PC-9 (cell line): ENCODE measurements at regions not wholly inside any gene's neighbourhood (a gene's known extent, or its start where the extent isn't known, plus 50 kb on each side); places are given as distances from the start of the nearest gene placed in this dataset.

Experiments
- CTCF ChIP-seq: fragments of 200-600 bp; sonication (generic); conservative IDR thresholded peaks from 2 replicates; pipeline ENCODE4 v1.6.1; 2017; ENCODE audit warnings: mixed run types, antibody characterized with exemption, mild to moderate bottlenecking, moderate library complexity
- EZH2 ChIP-seq: fragments of 200-600 bp; sonication (generic); IDR thresholded peaks from 2 replicates; pipeline ENCODE4 v1.8.0; 2017; ENCODE audit warnings: antibody characterized with exemption, low read depth

GRCh38 chr5:18052569-18052968, 418.3 kb downstream of the TAF11L14 start:
- no peak for TF ChIP-seq EZH2
- TF ChIP-seq CTCF, result no peak
